IMR-90 (cell line): ENCODE measurements at regions not wholly inside any gene's neighbourhood (a gene's known extent, or its start where the extent isn't known, plus 50 kb on each side); places are given as distances from the start of the nearest gene placed in this dataset.

Source experiments
- ATAC-seq: fragments of 200-7000 bp; cut with Tn5 transposase; 2 replicates; pipeline ENCODE4 v1.9.1; 2020; ENCODE audit warnings: low read depth, mild to moderate bottlenecking, moderate library complexity
- BruUV-seq: library from RNA; stranded (reverse); fragments of 400-500 nt; replicated peaks from 2 replicates; lab custom pipeline; 2021; lab: Mats Ljungman, UMichigan
- CTCF ChIA-PET: fragments of 300-600 bp; formaldehyde crosslinking; extraction: SDS; loops from one replicate; lab custom pipeline; 2021; ENCODE audit warnings: antibody characterized with exemption; lab: Yijun Ruan, JAX
- POLR2A ChIA-PET: fragments of 300-600 bp; sonication (Branson Sonifier 250); formaldehyde crosslinking; loops from one replicate; lab custom pipeline; 2022; ENCODE audit warnings: antibody characterized with exemption; ENCODE audit not compliant: unreplicated experiment; lab: Charles Lee
- DNase-seq: peaks from one replicate; pipeline ENCODE4 v3.0.0; 2013
- H2AFZ ChIP-seq: replicated peaks from 2 replicates; pipeline ENCODE3; 2013; ENCODE audit warnings: low read length, mild to moderate bottlenecking; ENCODE audit not compliant: poor library complexity
- H2AK5ac ChIP-seq: 2 replicates; pipeline ENCODE4 v1.6.1; 2013; ENCODE audit warnings: low read depth, low read length, inconsistent platforms
- H2AK9ac ChIP-seq: replicated peaks from 2 replicates; pipeline ENCODE3; 2013; ENCODE audit warnings: mild to moderate bottlenecking, low read depth, low read length, moderate library complexity; ENCODE audit not compliant: poor library complexity
- H2BK120ac ChIP-seq: 2 replicates; pipeline ENCODE4 v1.6.1; 2013; ENCODE audit warnings: low read depth, low read length, inconsistent platforms
- H2BK15ac ChIP-seq: 3 replicates; pipeline ENCODE4 v1.6.1; 2013; ENCODE audit warnings: low read depth, low read length, inconsistent platforms
- H2BK20ac ChIP-seq: 2 replicates; pipeline ENCODE4 v1.6.1; 2013; ENCODE audit warnings: low read depth, mild to moderate bottlenecking, inconsistent platforms, low read length, moderate library complexity
- H2BK5ac ChIP-seq: 2 replicates; pipeline ENCODE4 v1.6.1; 2013; ENCODE audit warnings: mild to moderate bottlenecking, low read depth, low read length, inconsistent platforms; ENCODE audit not compliant: poor library complexity, severe bottlenecking
- H3K14ac ChIP-seq: replicated peaks from 2 replicates; pipeline ENCODE4 v1.6.1; 2013; ENCODE audit warnings: low read depth, low read length, inconsistent platforms
- H3K18ac ChIP-seq: 2 replicates; pipeline ENCODE4 v1.6.1; 2013; ENCODE audit warnings: low read depth, low read length, control low read depth
- H3K23ac ChIP-seq: 2 replicates; pipeline ENCODE4 v1.6.1; 2013; ENCODE audit warnings: low read depth, low read length, inconsistent platforms
- H3K27ac ChIP-seq: 2 replicates; pipeline ENCODE4 v1.5.1; 2013; ENCODE audit warnings: mild to moderate bottlenecking, control low read depth, low read length; ENCODE audit not compliant: insufficient read depth
- H3K27me3 ChIP-seq: 2 replicates; pipeline ENCODE4 v1.6.1; 2013; ENCODE audit warnings: low read length; ENCODE audit not compliant: control insufficient read depth, insufficient read depth
- H3K36me3 ChIP-seq: 2 replicates; pipeline ENCODE4 v1.6.1; 2013; ENCODE audit warnings: low read length, mixed read lengths; ENCODE audit not compliant: control insufficient read depth, insufficient read depth
- H3K4ac ChIP-seq: 2 replicates; pipeline ENCODE4 v1.6.1; 2013; ENCODE audit warnings: low read depth, low read length, inconsistent platforms
- H3K4me1 ChIP-seq: 2 replicates; pipeline ENCODE4 v1.6.1; 2013; ENCODE audit warnings: low read length, mixed read lengths; ENCODE audit not compliant: control insufficient read depth, insufficient read depth
- H3K4me2 ChIP-seq: 2 replicates; pipeline ENCODE4 v1.6.1; 2013; ENCODE audit warnings: low read depth, mild to moderate bottlenecking, control low read depth, low read length, moderate library complexity
- H3K4me3 ChIP-seq: 2 replicates; pipeline ENCODE4 v1.5.1; 2013; ENCODE audit warnings: low read depth, mild to moderate bottlenecking, control low read depth, low read length, moderate library complexity; ENCODE audit not compliant: insufficient read depth
- H3K56ac ChIP-seq: 2 replicates; pipeline ENCODE4 v1.6.1; 2013; ENCODE audit warnings: low read length, inconsistent platforms; ENCODE audit not compliant: insufficient read depth; ENCODE audit errors: extremely low read depth
- H3K79me1 ChIP-seq, 2 experiments: 2 replicates each; pipeline ENCODE4 v1.6.1; 2013; ENCODE audit warnings: low read length in 2 of 2, inconsistent platforms in 1 of 2, low read depth in 1 of 2
- H3K9ac ChIP-seq: 2 replicates; pipeline ENCODE4 v1.6.1; 2013; ENCODE audit warnings: low read depth, low read length, control low read depth
- H3K9me1 ChIP-seq: 2 replicates; pipeline ENCODE4 v1.6.1; 2013; ENCODE audit warnings: low read length, inconsistent platforms; ENCODE audit not compliant: insufficient read depth
- H3K9me3 ChIP-seq: 2 replicates; pipeline ENCODE4 v1.6.1; 2013; ENCODE audit warnings: low read length; ENCODE audit not compliant: control insufficient read depth, insufficient read depth
- H4K20me1 ChIP-seq: 2 replicates; pipeline ENCODE4 v1.6.1; 2013; ENCODE audit warnings: low read length, inconsistent platforms; ENCODE audit not compliant: insufficient read depth
- H4K5ac ChIP-seq: 2 replicates; pipeline ENCODE4 v1.6.1; 2013; ENCODE audit warnings: mild to moderate bottlenecking, low read depth, low read length, control low read depth
- H4K8ac ChIP-seq, 2 experiments: 2 replicates each; pipeline ENCODE4 v1.6.1; 2013; ENCODE audit warnings: low read depth in 2 of 2, low read length in 2 of 2, control low read depth in 1 of 2, inconsistent platforms in 1 of 2
- H4K91ac ChIP-seq: 2 replicates; pipeline ENCODE4 v1.6.1; 2013; ENCODE audit warnings: low read depth, low read length, inconsistent platforms; ENCODE audit not compliant: insufficient read depth
- BHLHE40 ChIP-seq: fragments of 150-350 bp; IDR thresholded peaks from 2 replicates; pipeline ENCODE4 v1.6.1; 2016; ENCODE audit warnings: mild to moderate bottlenecking, low read depth, low read length
- ELK1 ChIP-seq: fragments of 150-350 bp; IDR thresholded peaks from 2 replicates; pipeline ENCODE4 v1.6.1; 2016; ENCODE audit warnings: low read depth, mild to moderate bottlenecking, low read length, moderate library complexity, borderline replicate concordance
- MAZ ChIP-seq: IDR thresholded peaks from 2 replicates; pipeline ENCODE4 v1.6.1; 2012; ENCODE audit warnings: low read depth, mild to moderate bottlenecking, low read length, improper control_type of control experiment, moderate library complexity, borderline replicate concordance
- USF2 ChIP-seq: fragments of 150-350 bp; IDR thresholded peaks from 2 replicates; pipeline ENCODE4 v1.6.1; 2017; ENCODE audit warnings: mild to moderate bottlenecking, antibody characterized with exemption, low read length, low read depth
- WGBS, 2 experiments: methylation state at CpG; one replicate each; pipeline versions ENCODE4 v1.1.5 to v1.1.7; 2013; ENCODE audit warnings: missing lambda C conversion rate in 2 of 2; ENCODE audit not compliant: insufficient read length in 1 of 2; ENCODE audit errors: extremely low coverage in 2 of 2; 5-methylcytosine and 5-hydroxymethylcytosine counted together
- dilution Hi-C: fragments of 300-500 bp; cut with HindIII; formaldehyde crosslinking; loops from one replicate; pipeline ENCODE4 v1.14.3; 2018; ENCODE audit warnings: low sequenced_read_pairs; ENCODE audit not compliant: unreplicated experiment
- in situ Hi-C: fragments of 300-500 bp; cut with MboI; formaldehyde crosslinking; loops from 3 replicates; pipeline ENCODE4 v1.14.3; 2019; ENCODE audit warnings: low sequenced_read_pairs, inconsistent platforms, mixed read lengths
- intact Hi-C: fragments of 100-400 bp; cut with micrococcal nuclease; formaldehyde crosslinking; loops from 2 replicates; pipeline ENCODE4 v1.10.0; 2022

- no peak overlapping the region for H3K9ac ChIP-seq
- H3K18ac ChIP-seq: no peak overlapping the region
- no peak overlapping the region for H4K5ac ChIP-seq
- no peak overlapping the region for H2AK9ac ChIP-seq
- H3K4me3 ChIP-seq: no peak overlapping the region
- no peak overlapping the region for H3K4ac ChIP-seq
- ChIA-PET POLR2A (no interaction called here), CTCF (no interaction called here)
- no peaks in the 10 kb centered on the region for H3K27me3 ChIP-seq
- H2AK5ac ChIP-seq: no peak overlapping the region
- no peak overlapping the region for H2BK20ac ChIP-seq
- TF ChIP-seq MAZ (no peak), USF2 (no peak), ELK1 (no peak), BHLHE40 (no peak)
- no peaks in the 10 kb centered on the region for H3K4me1 ChIP-seq
- no peak overlapping the region for H4K8ac ChIP-seq
- dilution Hi-C loops: no loop called here
- no peaks in the 10 kb centered on the region for H3K36me3 ChIP-seq
- no peak overlapping the region for H2BK15ac ChIP-seq
- no peaks in the 10 kb centered on the region for H4K20me1 ChIP-seq
- H3K56ac ChIP-seq: no peak overlapping the region
- H3K23ac ChIP-seq: no peak overlapping the region
- DNase-seq (no peak), ATAC-seq (no peak)
- H3K27ac ChIP-seq: no peak overlapping the region
- WGBS, 2 experiments: no CpG with 5 or more reads among the region's 4 CpGs
- H2AFZ ChIP-seq: no peak overlapping the region
- no peak overlapping the region for H3K14ac ChIP-seq
- intact Hi-C loops: no loop called here
- H3K9me1 ChIP-seq: no peaks in the 10 kb centered on the region
- peaks cover 3% of the 10 kb centered on the region for H3K9me3 ChIP-seq
- H2BK120ac ChIP-seq: no peak overlapping the region
- in situ Hi-C loops: no loop called here
- H3K79me1 ChIP-seq: no peaks in the 10 kb centered on the region
- no peak overlapping the region for H4K91ac ChIP-seq
- H2BK5ac ChIP-seq: no peak overlapping the region
- no peak overlapping the region for H3K4me2 ChIP-seq
- BruUV-seq: no TSS peak
Observed at GRCh38 chr5:117054911-117055310, 480.3 kb upstream of the SEMA6A start.
